Loucy (cell line): ENCODE measurements at regions not wholly inside any gene's neighbourhood (a gene's known extent, or its start where the extent isn't known, plus 50 kb on each side); places are given as distances from the start of the nearest gene placed in this dataset.

Source experiments
- H2AFZ ChIP-seq: fragments of 200-600 bp; sonication (generic); 2 replicates; pipeline ENCODE4 v1.6.0; 2016; ENCODE audit warnings: antibody characterized with exemption, mild to moderate bottlenecking, low read length, moderate library complexity
- H3F3A ChIP-seq: fragments of 200-600 bp; 2 replicates; pipeline ENCODE4 v1.6.0; 2016; ENCODE audit warnings: antibody characterized with exemption, low read depth, mild to moderate bottlenecking
- H3K27me3 ChIP-seq: fragments of 200-600 bp; sonication (generic); 2 replicates; pipeline ENCODE4 v1.6.1; 2014; ENCODE audit warnings: low read length, mild to moderate bottlenecking; ENCODE audit not compliant: insufficient read depth, poor library complexity, severe bottlenecking
- H3K36me3 ChIP-seq: fragments of 200-600 bp; sonication (generic); 2 replicates; pipeline ENCODE4 v1.6.1; 2016; ENCODE audit warnings: low read length; ENCODE audit not compliant: insufficient read depth
- H3K4me1 ChIP-seq: fragments of 200-600 bp; sonication (generic); 2 replicates; pipeline ENCODE4 v1.5.1; 2014; ENCODE audit warnings: low read length, mild to moderate bottlenecking; ENCODE audit not compliant: insufficient read depth, poor library complexity, severe bottlenecking
- H3K4me2 ChIP-seq: fragments of 200-600 bp; sonication (generic); 2 replicates; pipeline ENCODE4 v1.6.0; 2014; ENCODE audit warnings: antibody characterized with exemption, low read length, low read depth, mild to moderate bottlenecking; ENCODE audit not compliant: poor library complexity, severe bottlenecking
- H3K4me3 ChIP-seq: fragments of 200-600 bp; sonication (generic); 2 replicates; pipeline ENCODE4 v1.5.1; 2014; ENCODE audit warnings: low read length, mild to moderate bottlenecking, mixed read lengths; ENCODE audit not compliant: poor library complexity, severe bottlenecking
- H3K79me2 ChIP-seq: fragments of 200-600 bp; sonication (generic); 2 replicates; pipeline ENCODE4 v1.6.1; 2014; ENCODE audit warnings: low read length; ENCODE audit not compliant: insufficient read depth
- H3K9ac ChIP-seq: fragments of 200-600 bp; sonication (generic); 2 replicates; pipeline ENCODE4 v1.6.0; 2014; ENCODE audit warnings: mild to moderate bottlenecking, low read depth, low read length, moderate library complexity; ENCODE audit not compliant: poor library complexity, severe bottlenecking
- H3K9me2 ChIP-seq: fragments of 200-600 bp; sonication (generic); replicated peaks from 2 replicates; pipeline ENCODE4 v1.6.1; 2016; ENCODE audit warnings: low read depth, low read length, mixed read lengths
- H3K9me3 ChIP-seq: fragments of 200-600 bp; sonication (generic); 2 replicates; pipeline ENCODE4 v1.6.1; 2014; ENCODE audit warnings: mild to moderate bottlenecking, antibody characterized with exemption, low read length, low read depth; ENCODE audit not compliant: insufficient read depth
- H4K20me1 ChIP-seq: fragments of 200-600 bp; sonication (generic); 2 replicates; pipeline ENCODE4 v1.6.0; 2014; ENCODE audit warnings: antibody characterized with exemption, low read length, mild to moderate bottlenecking; ENCODE audit not compliant: insufficient read depth, poor library complexity, severe bottlenecking
- CTCF ChIP-seq: fragments of 200-600 bp; sonication (generic); conservative IDR thresholded peaks from 2 replicates; pipeline ENCODE4 v1.5.1; 2014; ENCODE audit warnings: mild to moderate bottlenecking, antibody characterized with exemption, low read length
- EZH2phosphoT487 ChIP-seq: fragments of 200-600 bp; IDR thresholded peaks from 2 replicates; pipeline ENCODE4 v1.6.1; 2018; ENCODE audit warnings: antibody characterized with exemption, mild to moderate bottlenecking, moderate library complexity, borderline replicate concordance

DNA sequence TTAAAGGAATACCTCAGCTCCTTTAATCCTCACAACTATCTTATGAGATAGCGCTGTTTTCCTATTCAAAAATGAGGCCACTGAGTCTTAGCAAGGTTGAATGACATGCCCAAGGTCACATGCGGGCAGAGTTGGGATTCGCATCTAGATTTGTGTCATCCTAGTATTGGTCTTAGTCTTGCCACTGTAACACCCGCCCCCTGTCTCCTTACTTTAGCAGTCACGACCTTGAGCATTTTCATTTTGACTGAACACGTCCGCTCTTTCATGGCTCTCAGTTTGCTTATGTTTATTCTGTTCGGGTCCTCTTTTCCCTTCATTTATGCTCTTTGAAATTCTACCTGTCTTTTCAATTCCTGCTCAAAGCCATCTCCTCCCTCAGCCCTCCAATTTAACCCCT, 112.5 kb upstream of the CADPS start:
- no peaks in the 10 kb centered on the region for H3K79me2 ChIP-seq
- H3K9me2 ChIP-seq = no peaks in the 10 kb centered on the region
- no peaks in the 10 kb centered on the region for H3K9me3 ChIP-seq
- no peaks in the 10 kb centered on the region for H4K20me1 ChIP-seq
- H2AFZ ChIP-seq = no peak overlapping the region
- no peak overlapping the region for H3K4me3 ChIP-seq
- H3K4me2 ChIP-seq = no peak overlapping the region
- H3K9ac ChIP-seq = no peak overlapping the region
- no peaks in the 10 kb centered on the region for H3F3A ChIP-seq
- H3K36me3 ChIP-seq = no peaks in the 10 kb centered on the region
- TF ChIP-seq EZH2phosphoT487 (no peak), CTCF (no peak)
- no peaks in the 10 kb centered on the region for H3K4me1 ChIP-seq
- H3K27me3 ChIP-seq = no peaks in the 10 kb centered on the region

GRCh38 chr3:62990704-62991413, 115.6 kb upstream of the CADPS start:
- H3K4me1 ChIP-seq = no peaks in the 10 kb centered on the region
- no peaks in the 10 kb centered on the region for H3K9me2 ChIP-seq
- H3K79me2 ChIP-seq = no peaks in the 10 kb centered on the region
- H3K36me3 ChIP-seq = no peaks in the 10 kb centered on the region
- TF ChIP-seq CTCF (no peak), EZH2phosphoT487 (no peak)
- H4K20me1 ChIP-seq = no peaks in the 10 kb centered on the region
- H3F3A ChIP-seq = no peaks in the 10 kb centered on the region
- no peak overlapping the region for H2AFZ ChIP-seq
- no peaks in the 10 kb centered on the region for H3K27me3 ChIP-seq
- no peaks in the 10 kb centered on the region for H3K9me3 ChIP-seq
- H3K4me3 ChIP-seq = no peak overlapping the region
- H3K9ac ChIP-seq = no peak overlapping the region
- H3K4me2 ChIP-seq = no peak overlapping the region

GRCh38 chr3:62992520-62992919, 117.3 kb upstream of the CADPS start:
- Histone ChIP-seq H4K20me1 (no peaks in the 10 kb centered on the region), H2AFZ (no peak overlapping the region), H3K36me3 (no peaks in the 10 kb centered on the region), H3K9ac (no peak overlapping the region), H3F3A (no peaks in the 10 kb centered on the region), H3K4me2 (no peak overlapping the region), H3K27me3 (no peaks in the 10 kb centered on the region), H3K4me1 (no peaks in the 10 kb centered on the region), H3K4me3 (no peak overlapping the region), H3K79me2 (no peaks in the 10 kb centered on the region), H3K9me3 (no peaks in the 10 kb centered on the region), H3K9me2 (no peaks in the 10 kb centered on the region)
- TF ChIP-seq EZH2phosphoT487 (no peak), CTCF (no peak)
